ENCODE measurements at regions not wholly inside any gene's neighbourhood (a gene's known extent, or its start where the extent isn't known, plus 50 kb on each side); places are given as distances from the start of the nearest gene placed in this dataset.

- DNase-seq (ENCODE audit: low spot score) = no peak
- intact Hi-C loops (cut with DNase I) = no loop called here
Observed at GRCh38 chr7:10122551-10123100, 851.0 kb upstream of the PHF14 start.

DNA sequence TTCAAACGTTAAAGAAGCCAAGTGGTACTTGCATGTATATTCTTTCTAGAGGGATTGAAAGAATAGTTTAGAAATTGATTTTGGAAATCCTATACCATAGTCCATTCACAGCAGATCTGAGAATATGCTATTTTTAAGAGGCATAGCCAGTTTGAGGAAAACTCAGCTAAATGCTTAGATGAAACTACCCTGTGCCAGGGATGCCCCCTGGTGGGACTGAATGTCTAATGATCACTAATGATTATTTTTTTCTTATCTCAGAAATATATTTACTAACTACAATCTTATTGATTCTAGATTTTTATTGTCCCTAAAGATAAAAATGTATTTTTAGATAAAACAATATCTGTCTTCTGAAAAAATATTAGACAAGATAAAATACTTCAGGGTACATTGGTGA, 844.9 kb upstream of the PHF14 start:
- DNase-seq (ENCODE audit: low spot score) = no peak
- intact Hi-C loops (cut with DNase I) = no loop called here

- DNase-seq (ENCODE audit: low spot score) = no peak
- intact Hi-C loops (cut with DNase I) = no loop called here
Observed at GRCh38 chr7:10138087-10138854, 835.4 kb upstream of the PHF14 start.

DNA sequence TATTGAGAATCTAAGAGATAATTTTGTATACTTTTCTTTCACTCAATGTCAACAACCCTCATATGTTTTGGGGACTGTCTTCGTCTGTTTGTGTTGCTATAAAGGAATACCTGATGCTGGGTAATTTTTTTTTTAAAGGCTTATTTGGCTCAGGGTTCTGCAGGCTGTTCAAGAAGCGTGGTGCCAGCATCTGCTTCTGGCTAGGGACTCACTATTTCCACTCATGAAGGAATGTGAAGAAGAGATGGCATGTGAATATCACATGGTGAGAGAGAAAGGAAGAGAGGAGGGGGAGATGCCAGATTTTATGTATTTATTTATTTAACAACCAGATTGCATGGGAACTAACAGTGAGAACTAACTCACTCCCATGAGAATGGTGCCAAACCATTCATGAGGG, 827.4 kb upstream of the PHF14 start:
- intact Hi-C loops (cut with DNase I) = no loop called here

GRCh38 chr7:10156972-10157371, 816.7 kb upstream of the PHF14 start:
- intact Hi-C loops (cut with DNase I) = no loop called here
- DNase-seq (ENCODE audit: low spot score) = no peak

More for the DNA sequence above, 827.4 kb upstream of the PHF14 start:
- DNase-seq (ENCODE audit: low spot score) = no peak

DNA sequence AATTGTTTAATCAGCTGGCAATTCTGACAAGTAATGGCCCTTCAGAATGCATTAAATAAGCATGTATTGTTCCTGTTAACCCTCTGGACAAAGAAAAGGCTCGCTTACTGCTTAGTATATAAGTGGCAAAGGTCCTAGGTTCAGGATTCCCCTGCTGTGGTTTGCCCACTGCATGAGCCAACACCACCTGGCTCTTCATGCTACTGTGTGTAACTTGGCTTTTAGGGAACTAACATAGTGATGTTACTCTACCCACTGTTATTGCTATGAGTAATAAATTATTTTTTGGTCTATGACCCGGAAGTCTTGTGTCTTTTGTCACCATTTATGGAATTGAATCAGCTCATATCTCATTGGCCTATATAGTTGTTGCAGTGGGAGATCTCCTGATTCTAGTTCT, 791.7 kb upstream of the PHF14 start:
- no peak for DNase-seq (ENCODE audit: low spot score)
- intact Hi-C loops (cut with DNase I) = no loop called here

GRCh38 chr7:10192074-10192473, 781.6 kb upstream of the PHF14 start:
- intact Hi-C loops (cut with DNase I) = no loop called here
- DNase-seq (ENCODE audit: low spot score) = no peak

GRCh38 chr7:10205696-10206095, 768.0 kb upstream of the PHF14 start:
- no peak for DNase-seq (ENCODE audit: low spot score)
- intact Hi-C loops (cut with DNase I) = no loop called here

DNA sequence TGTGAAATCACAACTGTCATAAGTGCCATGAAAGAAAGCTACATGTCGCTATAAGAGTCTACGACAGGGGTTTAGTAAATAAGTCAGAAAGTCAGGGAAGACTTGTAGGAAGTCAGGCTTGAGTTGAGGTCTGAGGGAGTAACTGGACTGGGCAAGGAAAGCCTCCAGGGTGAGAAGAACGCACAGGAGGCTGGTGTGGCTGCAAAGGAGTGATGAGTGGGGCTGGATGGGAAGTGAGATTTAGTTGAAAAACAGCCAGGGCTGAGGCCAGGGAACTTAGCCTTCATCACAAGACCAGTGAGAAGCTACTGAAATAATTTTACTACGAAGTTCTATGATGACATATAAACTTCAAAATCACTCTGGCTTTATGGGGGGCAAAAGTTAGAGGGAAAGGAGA, 763.7 kb upstream of the PHF14 start:
- no peak for DNase-seq (ENCODE audit: low spot score)
- intact Hi-C loops (cut with DNase I) = no loop called here

DNA sequence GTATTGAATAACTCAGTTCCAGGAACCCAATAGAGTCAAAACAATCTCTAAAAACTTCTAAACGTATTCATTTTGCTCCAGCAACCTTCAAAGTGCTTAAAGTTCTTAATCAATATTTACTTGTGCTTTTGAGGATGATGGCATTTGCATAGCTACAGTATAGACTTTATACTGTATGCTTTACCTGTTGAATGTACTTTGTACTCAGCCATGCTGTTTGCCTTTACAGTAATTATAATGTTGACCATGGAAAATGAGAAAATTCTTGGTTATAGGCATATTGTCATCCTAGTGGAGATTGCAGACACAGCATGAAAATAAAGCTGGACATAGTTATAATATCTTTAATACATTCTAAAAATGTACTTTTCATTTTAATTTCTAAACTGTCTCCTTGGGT, 762.7 kb upstream of the PHF14 start:
- intact Hi-C loops (cut with DNase I) = no loop called here
- DNase-seq (ENCODE audit: low spot score) = no peak

- intact Hi-C loops (cut with DNase I) = no loop called here
- no peak for DNase-seq (ENCODE audit: low spot score)
Observed at GRCh38 chr7:10211861-10212260, 761.8 kb upstream of the PHF14 start.

DNA sequence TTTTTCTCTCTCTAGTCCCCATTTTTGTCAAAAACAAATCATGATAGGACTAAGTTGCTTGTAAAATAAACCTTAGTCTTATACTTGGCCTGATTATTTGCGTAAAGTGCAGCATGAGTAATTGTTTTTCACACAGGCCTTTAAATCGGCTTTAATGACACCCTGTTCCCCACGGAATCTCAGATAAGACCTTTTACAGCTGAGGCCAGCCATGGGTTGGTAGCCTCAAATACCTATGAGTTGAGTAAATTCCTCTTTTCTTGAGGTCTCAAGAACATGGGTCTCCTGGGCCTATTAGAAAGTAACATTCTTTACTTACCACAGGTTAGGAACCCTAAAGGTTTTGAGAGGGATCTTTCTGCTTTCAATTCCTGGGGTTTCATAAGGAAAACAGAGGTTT, 761.0 kb upstream of the PHF14 start:
- DNase-seq (ENCODE audit: low spot score) = no peak
- intact Hi-C loops (cut with DNase I) = no loop called here

DNA sequence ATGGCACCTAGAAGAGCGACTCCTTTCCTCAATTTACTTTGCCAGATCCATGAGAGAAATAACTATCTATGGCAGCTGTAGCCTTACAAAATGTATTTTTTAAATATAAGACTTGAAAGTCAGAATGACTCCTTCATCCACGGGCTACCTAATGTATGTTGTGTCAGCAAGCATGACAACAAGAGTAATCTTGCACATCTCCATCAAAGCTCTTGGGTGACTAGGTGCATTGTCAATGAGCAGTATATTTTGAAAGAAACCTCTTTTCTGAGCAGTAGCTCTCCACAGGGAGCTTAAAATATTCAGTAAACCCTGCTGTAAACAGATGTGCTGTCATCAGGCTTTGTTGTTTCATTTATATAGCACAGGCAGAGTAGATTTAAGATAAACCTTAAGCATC, 757.2 kb upstream of the PHF14 start:
- intact Hi-C loops (cut with DNase I) = no loop called here
- DNase-seq (ENCODE audit: low spot score) = no peak

DNA sequence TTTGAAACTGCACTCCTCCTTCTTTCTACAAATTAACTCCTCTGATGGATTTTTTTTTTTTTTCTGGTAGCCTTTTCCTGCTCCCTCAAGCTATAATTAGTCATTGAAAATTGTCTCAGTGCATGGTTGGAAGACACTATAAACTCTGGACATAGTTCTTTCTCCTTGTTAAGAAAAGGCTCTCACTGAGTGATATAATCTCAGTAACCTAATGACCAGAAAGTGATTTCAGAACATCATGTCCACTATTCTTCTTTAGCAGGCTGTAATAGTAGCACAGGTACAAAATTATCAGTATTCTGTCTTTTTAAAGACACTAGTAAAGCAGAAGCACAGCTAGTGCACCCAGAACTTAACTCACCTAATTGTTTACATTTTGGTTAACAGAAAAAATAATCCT, 752.6 kb upstream of the PHF14 start:
- intact Hi-C loops (cut with DNase I) = no loop called here

DNA sequence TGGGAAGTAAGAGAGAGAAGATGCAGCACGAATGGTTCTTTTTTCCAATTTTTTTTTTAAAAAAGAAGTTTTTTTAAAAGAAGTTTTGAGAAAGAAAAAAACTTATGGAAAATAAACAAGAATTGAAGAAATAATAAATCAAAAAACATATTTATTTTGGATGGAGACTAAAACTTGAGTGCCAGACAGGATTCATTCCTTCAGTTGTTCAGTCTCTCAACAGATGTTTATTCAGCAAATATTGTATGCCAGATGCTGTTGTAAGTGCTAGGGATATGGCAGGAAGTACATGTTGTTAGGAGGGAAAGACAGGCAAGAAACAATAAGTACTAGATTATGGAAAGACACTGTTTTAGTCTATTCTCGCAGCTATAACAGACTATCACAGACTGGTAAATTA, 750.7 kb upstream of the PHF14 start:
- intact Hi-C loops (cut with DNase I) = no loop called here
- no peak for DNase-seq (ENCODE audit: low spot score)

More for the DNA sequence above, 752.6 kb upstream of the PHF14 start:
- DNase-seq (ENCODE audit: low spot score) = no peak

DNA sequence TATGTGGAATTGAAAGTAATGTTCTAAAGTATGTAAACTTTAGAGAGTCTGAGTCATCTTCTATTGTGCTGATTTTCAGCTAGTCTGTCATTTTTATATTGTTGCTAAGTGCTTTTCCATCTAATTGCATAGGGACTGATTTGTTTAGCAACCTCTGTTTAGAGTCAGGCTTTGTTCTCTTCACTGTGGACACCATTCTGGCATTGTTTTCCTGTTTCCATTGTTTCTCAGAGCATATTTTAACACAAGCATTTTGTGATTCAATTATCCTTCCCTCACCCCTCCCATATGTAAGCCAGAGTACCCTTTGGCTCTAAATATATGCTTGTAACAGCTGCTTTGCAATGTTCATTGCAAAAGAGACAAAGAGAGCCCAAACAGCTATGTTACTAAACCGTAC, 748.4 kb upstream of the PHF14 start:
- DNase-seq (ENCODE audit: low spot score) = no peak
- intact Hi-C loops (cut with DNase I) = no loop called here

- intact Hi-C loops (cut with DNase I) = no loop called here
- DNase-seq (ENCODE audit: low spot score) = no peak
Observed at GRCh38 chr7:10237306-10237705, 736.4 kb upstream of the PHF14 start.

GRCh38 chr7:10238641-10239040, 735.0 kb upstream of the PHF14 start:
- intact Hi-C loops (cut with DNase I) = no loop called here
- DNase-seq (ENCODE audit: low spot score) = no peak

DNA sequence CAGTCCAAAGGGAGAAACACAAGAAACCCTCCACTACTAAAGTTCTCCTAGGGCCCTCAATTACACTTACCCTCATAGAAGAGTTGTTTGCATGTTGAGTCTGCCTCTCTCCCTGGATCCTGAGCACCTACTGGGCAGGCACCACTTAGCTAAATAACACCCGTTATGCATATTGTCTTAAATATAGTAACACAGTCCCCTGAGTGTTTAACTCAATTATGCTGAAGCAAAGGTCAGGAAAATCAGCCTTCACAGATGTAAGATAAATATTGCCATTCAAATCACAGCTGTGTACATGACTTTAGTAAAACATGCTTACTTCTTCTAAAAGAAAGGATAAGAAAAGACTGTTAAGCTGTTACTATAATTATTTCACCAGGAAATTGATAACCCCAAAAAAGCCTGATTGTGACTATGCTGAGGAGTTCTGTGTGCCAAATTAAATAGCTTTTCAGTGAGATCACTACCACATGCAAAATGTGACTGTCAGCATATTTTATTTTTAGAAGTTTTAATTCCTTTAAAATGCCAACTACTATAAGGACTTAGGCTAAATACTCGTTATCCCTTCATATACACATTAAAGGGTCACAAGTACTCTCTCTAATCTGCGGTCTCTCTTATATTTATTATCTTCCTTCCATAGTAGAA, 733.9 kb upstream of the PHF14 start:
- intact Hi-C loops (cut with DNase I) = no loop called here

DNA sequence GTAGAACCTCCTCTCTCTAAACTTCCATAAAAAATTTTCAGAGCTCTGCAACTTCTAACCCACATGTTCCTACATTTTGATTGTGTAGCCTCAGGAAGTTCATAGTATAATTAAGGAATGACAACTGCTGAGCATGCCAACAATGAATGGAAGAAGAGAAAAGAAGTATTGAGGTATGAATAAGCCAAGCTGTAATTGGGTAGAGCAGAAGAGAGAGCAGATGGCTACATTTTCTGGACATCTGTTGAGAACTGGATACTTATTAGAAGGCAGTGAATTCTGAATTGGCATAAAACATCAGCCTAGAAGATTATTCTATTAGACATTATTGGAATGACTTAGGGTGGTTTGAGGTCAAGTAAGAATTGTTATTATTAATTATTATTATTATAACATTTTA, 728.3 kb upstream of the PHF14 start:
- no peak for DNase-seq (ENCODE audit: low spot score)
- intact Hi-C loops (cut with DNase I) = no loop called here

More for the DNA sequence above, 733.9 kb upstream of the PHF14 start:
- DNase-seq (ENCODE audit: low spot score) = no peak

GRCh38 chr7:10257438-10257837, 716.2 kb upstream of the PHF14 start:
- intact Hi-C loops (cut with DNase I) = no loop called here

More at GRCh38 chr7:10257438-10257837, 716.2 kb upstream of the PHF14 start:
- DNase-seq (ENCODE audit: low spot score) = no peak
